Jurkat, Clone E6-1 (cell line): ENCODE measurements at regions not wholly inside any gene's neighbourhood (a gene's known extent, or its start where the extent isn't known, plus 50 kb on each side); places are given as distances from the start of the nearest gene placed in this dataset.

Experiments
- DNase-seq: peaks from one replicate; pipeline ENCODE4 v3.0.0-alpha.2; 2011; ENCODE audit warnings: low read depth, low spot score
- H3K4me3 ChIP-seq: 2 replicates; pipeline ENCODE4 v1.5.1; 2011; ENCODE audit warnings: mild to moderate bottlenecking, low read length, control low read depth, moderate library complexity

DNA sequence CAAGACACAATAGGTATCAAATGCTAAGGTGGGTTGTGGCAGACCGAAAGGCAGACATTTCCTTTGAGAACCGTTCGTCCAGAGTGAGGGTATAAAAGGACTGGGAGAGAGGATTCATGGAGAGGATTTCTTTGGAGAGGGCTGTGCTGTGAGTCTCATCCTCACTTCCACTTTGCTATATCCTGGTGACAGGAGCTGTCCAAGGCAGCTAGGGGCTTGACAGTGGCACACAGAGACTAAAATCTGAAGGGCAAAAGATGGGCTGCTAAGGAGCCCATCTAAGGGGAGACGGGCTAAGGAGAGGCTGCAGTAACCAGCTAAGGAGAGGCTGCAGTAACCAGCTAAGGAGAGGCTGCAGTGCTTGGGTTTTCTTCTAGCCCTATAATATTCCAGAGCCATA lies 214.0 kb upstream of the ADRA1B start:
- no peak overlapping the region for H3K4me3 ChIP-seq
- DNase-seq, result no peak

DNA sequence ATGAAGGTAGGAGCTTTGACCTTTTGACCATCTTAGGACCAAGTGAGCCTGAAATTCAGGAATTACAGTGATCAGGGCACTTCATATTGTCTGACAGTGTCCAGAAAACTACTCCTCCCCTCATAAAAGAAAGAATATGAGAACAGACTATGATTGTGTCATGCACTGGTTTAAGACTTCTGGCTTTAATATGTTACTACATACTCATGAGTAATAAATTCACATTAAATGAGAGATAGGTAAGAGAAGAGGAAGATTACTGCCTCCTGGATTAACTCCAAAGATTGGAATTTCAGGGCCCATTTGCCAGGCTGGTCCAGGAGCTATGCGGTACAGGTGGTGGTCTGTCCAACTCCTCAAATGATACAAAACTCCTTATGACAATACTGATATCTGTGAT lies 213.5 kb upstream of the ADRA1B start:
- no peak overlapping the region for H3K4me3 ChIP-seq
- DNase-seq, result no peak

GRCh38 chr5:159704160-159704559 lies 212.1 kb upstream of the ADRA1B start:
- no peak overlapping the region for H3K4me3 ChIP-seq
- DNase-seq, result no peak

- H3K4me3 ChIP-seq, result no peak overlapping the region
- DNase-seq, result no peak
These were observed 210.3 kb upstream of the ADRA1B start for GRCh38 chr5:159705948-159706347.

GRCh38 chr5:159708090-159708489 lies 208.2 kb upstream of the ADRA1B start:
- DNase-seq, result no peak
- H3K4me3 ChIP-seq, result no peak overlapping the region

GRCh38 chr5:159712672-159713071 lies 203.6 kb upstream of the ADRA1B start:
- DNase-seq, result no peak
- H3K4me3 ChIP-seq, result no peak overlapping the region

DNA sequence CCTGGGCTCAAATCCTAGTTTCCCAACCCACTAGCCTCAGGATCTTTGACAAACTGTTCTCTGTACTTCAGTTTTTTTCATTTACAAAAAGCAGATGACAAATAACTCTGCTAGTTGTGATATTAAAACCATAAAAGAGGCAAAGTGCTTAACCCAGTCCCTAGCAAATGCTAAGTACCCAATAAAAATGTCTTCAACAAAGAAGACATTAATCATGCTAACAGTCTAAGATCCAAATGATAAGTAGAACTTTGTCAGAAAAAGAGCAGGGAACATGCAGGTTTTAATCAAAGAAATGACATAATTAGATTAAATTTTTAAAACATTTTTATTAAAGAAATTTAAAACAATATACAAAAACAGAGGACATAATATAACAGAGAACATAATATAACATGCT lies 203.0 kb upstream of the ADRA1B start:
- no peak for DNase-seq
- H3K4me3 ChIP-seq, result no peak overlapping the region

DNA sequence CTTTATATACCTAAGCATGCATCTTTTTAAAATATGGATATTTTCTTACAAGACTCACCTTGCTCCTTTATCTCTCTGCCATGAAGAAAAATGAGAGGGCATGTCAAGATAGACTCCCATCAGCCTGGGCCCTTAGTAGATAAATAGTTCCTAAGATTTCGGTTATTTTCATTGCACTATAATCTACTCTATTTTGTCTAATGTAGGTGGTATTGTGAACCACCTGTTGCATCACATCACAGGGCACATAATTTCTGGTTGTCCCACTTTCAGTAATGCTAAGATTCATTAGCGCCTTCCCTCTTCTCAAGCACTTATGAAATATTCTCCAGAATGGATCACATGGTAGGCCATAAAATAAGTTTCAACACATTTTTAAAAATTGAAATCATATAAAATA lies 202.5 kb upstream of the ADRA1B start:
- no peak for DNase-seq

GRCh38 chr5:159725475-159725874 lies 190.8 kb upstream of the ADRA1B start:
- H3K4me3 ChIP-seq, result no peak overlapping the region
- no peak for DNase-seq

More for the DNA sequence above, 202.5 kb upstream of the ADRA1B start:
- no peak overlapping the region for H3K4me3 ChIP-seq

DNA sequence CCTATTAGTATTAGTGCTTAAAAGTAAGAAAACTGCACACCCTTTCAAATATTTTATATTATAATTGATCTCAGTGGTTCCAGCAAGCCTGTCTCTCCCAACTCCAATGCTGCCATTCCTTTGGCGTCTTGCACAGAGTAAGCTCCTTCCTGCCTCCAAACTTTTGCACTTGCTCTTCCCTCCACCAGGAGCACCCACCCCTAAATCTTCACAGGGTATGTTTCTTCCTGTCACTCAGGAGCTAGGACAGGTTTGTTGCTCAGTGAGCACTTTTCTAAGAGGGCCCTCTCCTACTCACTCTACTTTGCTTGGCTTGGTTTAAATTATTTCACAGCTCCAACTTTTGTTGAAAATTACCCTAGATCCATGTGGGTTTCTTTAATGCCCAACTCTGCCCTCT lies 189.1 kb upstream of the ADRA1B start:
- DNase-seq, result no peak
- no peak overlapping the region for H3K4me3 ChIP-seq

- DNase-seq, result no peak
- no peak overlapping the region for H3K4me3 ChIP-seq
These were observed 186.0 kb upstream of the ADRA1B start for GRCh38 chr5:159730285-159730684.

GRCh38 chr5:159732220-159732619 lies 184.1 kb upstream of the ADRA1B start:
- peak; percentile 87 for DNase-seq

GRCh38 chr5:159734366-159734765 lies 181.9 kb upstream of the ADRA1B start:
- no peak overlapping the region for H3K4me3 ChIP-seq
- DNase-seq, result peak; percentile 49

More at GRCh38 chr5:159732220-159732619, 184.1 kb upstream of the ADRA1B start:
- no peak overlapping the region for H3K4me3 ChIP-seq

DNA sequence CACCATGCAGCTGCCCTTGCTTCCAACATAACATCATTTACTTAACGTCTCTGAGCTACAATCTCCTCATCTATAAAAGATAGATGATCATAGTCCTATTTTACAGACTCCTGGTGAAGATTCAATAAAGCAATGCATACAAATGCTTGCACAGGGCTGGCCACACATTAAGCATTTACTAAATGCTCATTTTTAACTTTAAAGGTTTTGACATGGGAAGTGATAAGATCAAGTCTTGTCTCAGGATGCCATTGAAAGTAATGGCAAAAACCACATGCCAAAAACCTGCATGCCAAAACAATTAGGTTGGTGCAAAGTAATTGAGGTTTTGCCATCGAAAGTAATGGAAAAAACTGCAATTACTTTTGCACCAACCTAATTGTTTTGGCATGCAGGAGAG lies 181.2 kb upstream of the ADRA1B start:
- H3K4me3 ChIP-seq, result no peak overlapping the region
- peak; percentile 37 for DNase-seq

DNA sequence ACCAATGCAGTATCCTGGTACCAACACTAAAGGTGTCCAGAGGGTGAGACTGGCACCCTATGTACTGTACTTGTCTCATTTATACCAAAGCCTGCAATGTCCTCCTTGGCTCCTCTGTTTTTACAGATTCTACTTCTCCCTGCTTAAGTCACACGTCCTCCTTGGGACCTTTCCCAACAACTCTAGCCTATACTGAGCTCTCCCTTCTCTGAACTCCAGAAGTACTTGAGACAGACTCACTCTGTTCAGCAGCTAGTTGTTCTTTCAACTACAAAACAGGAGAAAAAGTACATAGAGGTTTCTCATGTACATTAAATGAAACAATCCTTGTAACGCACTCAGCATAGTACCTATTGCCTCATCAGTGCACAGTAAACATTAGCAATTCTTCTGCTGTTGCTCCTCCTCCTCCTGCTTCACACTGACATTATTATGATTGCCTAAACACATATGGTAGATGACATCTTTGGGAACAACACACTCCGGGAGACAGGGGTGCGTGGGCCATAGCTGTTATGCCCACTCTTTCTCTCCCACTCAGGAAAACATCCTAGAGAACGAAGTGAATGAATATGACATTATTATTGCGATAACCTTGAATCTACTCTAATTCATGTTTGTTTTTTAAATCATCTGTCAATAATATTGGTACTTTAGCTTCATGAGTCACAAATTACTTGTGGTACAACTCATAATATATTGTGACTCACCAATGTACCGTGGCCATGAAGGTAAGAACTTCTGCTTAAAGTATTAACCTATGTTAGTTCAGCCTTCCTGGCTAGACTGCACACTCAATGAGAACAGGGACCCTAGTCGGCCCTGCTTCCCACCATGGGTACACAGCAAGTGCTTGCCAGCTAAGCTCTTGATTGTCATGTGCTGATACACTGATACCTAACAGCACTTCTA lies 180.3 kb upstream of the ADRA1B start:
- no peak for DNase-seq
- no peak overlapping the region for H3K4me3 ChIP-seq

DNA sequence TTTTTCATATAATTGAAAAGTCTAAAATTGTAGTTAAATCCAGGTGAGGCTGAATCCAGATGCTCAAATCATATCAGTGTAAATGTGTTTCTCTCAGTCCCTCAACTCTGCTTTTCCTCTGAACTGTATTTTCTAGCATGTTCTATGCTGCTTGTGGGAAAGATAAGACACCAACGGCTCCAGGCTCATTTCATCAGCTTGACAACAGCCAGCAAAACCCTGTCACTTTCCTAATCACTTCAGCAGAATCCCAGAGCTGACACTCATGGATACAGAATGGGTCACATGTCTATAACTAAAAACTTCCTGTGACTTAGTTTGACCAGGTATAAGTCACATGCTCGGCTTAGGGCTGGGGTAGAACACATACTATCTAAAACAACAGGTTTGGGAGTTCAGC lies 179.4 kb upstream of the ADRA1B start:
- no peak for DNase-seq
- H3K4me3 ChIP-seq, result no peak overlapping the region

GRCh38 chr5:159737263-159737662 lies 179.0 kb upstream of the ADRA1B start:
- no peak for DNase-seq
- H3K4me3 ChIP-seq, result no peak overlapping the region

GRCh38 chr5:159741829-159742322 lies 174.4 kb upstream of the ADRA1B start:
- no peak for DNase-seq
- no peak overlapping the region for H3K4me3 ChIP-seq

- H3K4me3 ChIP-seq, result no peak overlapping the region
- DNase-seq, result no peak
These were observed 173.0 kb upstream of the ADRA1B start for GRCh38 chr5:159743234-159743633.

- DNase-seq, result no peak
- no peak overlapping the region for H3K4me3 ChIP-seq
These were observed 169.6 kb upstream of the ADRA1B start for GRCh38 chr5:159746707-159747106.

- DNase-seq, result no peak
- H3K4me3 ChIP-seq, result no peak overlapping the region
These were observed 167.1 kb upstream of the ADRA1B start for GRCh38 chr5:159749146-159749545.
